D721Med (cell line): ENCODE measurements at regions not wholly inside any gene's neighbourhood (a gene's known extent, or its start where the extent isn't known, plus 50 kb on each side); places are given as distances from the start of the nearest gene placed in this dataset.

Experiments
- DNase-seq: peaks from one replicate; pipeline ENCODE4 v3.0.0; 2011; ENCODE audit warnings: low spot score; ENCODE audit not compliant: insufficient read length
- FAIRE-seq: peaks from 2 replicates; lab custom pipeline; 2011; peaks lifted over from hg19 to GRCh38; lab: Jason Lieb, UNC
- CTCF ChIP-seq: IDR thresholded peaks from 2 replicates; pipeline ENCODE4 v1.5.1; 2012; ENCODE audit warnings: mild to moderate bottlenecking, control low read depth; ENCODE audit not compliant: insufficient read depth; ENCODE audit errors: missing control alignments

- peak; percentile 7 for TF ChIP-seq CTCF
- DNase-seq = no peak
- no peak for FAIRE-seq
Measured at GRCh38 chr1:229991104-229991513, 75.9 kb upstream of the GALNT2 start.

GRCh38 chr1:229991724-229992333, 75.2 kb upstream of the GALNT2 start:
- TF ChIP-seq CTCF = no peak
- FAIRE-seq (no peak), DNase-seq (no peak)

GRCh38 chr1:229993060-229993459, 74.0 kb upstream of the GALNT2 start:
- TF ChIP-seq CTCF = no peak
- no peak for FAIRE-seq
- DNase-seq = no peak

- no peak for TF ChIP-seq CTCF
- FAIRE-seq = no peak
- DNase-seq = no peak
Measured at GRCh38 chr1:229993894-229994293, 73.1 kb upstream of the GALNT2 start.

GRCh38 chr1:229999004-229999670, 67.9 kb upstream of the GALNT2 start:
- DNase-seq (no peak), FAIRE-seq (no peak)
- TF ChIP-seq CTCF = no peak

GRCh38 chr1:230000493-230001184, 66.4 kb upstream of the GALNT2 start:
- FAIRE-seq (no peak), DNase-seq (no peak)
- no peak for TF ChIP-seq CTCF
